GM10266 (cell line): ENCODE measurements at regions not wholly inside any gene's neighbourhood (a gene's known extent, or its start where the extent isn't known, plus 50 kb on each side); places are given as distances from the start of the nearest gene placed in this dataset.

Experiments
- DNase-seq: peaks from one replicate; pipeline ENCODE4 v3.0.0; 2012; ENCODE audit errors: extremely low spot score
- TF ChIP-seq, protein P1 (sequence below): IDR thresholded peaks from 2 replicates; pipeline ENCODE4 v1.5.1; 2012; ENCODE audit warnings: mild to moderate bottlenecking, low read depth; ENCODE audit not compliant: control insufficient read depth, insufficient read depth; ENCODE audit errors: missing control alignments

DNA sequence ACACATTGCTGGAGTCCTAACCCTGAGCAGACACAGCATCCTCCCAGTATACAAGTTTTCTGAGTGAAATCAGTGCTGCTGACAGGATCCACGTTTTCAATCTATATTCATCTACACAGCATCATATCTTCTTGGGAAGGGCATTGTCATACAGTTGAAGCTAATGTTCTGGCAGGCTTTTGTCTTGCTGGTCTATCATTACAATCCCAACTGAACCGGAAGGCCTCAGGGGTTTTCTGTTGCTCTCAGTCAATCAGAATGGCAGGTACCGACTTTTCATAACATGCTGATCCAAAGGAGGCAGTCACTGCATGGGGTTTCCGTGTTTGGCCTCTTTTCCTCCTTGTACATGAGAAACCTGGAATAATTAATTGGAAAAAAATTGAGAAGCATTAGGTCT is 2118.8 kb upstream of the WWC1 start:
- no peak for DNase-seq
- TF ChIP-seq, protein P1, sequence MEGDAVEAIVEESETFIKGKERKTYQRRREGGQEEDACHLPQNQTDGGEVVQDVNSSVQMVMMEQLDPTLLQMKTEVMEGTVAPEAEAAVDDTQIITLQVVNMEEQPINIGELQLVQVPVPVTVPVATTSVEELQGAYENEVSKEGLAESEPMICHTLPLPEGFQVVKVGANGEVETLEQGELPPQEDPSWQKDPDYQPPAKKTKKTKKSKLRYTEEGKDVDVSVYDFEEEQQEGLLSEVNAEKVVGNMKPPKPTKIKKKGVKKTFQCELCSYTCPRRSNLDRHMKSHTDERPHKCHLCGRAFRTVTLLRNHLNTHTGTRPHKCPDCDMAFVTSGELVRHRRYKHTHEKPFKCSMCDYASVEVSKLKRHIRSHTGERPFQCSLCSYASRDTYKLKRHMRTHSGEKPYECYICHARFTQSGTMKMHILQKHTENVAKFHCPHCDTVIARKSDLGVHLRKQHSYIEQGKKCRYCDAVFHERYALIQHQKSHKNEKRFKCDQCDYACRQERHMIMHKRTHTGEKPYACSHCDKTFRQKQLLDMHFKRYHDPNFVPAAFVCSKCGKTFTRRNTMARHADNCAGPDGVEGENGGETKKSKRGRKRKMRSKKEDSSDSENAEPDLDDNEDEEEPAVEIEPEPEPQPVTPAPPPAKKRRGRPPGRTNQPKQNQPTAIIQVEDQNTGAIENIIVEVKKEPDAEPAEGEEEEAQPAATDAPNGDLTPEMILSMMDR, result no peak

DNA sequence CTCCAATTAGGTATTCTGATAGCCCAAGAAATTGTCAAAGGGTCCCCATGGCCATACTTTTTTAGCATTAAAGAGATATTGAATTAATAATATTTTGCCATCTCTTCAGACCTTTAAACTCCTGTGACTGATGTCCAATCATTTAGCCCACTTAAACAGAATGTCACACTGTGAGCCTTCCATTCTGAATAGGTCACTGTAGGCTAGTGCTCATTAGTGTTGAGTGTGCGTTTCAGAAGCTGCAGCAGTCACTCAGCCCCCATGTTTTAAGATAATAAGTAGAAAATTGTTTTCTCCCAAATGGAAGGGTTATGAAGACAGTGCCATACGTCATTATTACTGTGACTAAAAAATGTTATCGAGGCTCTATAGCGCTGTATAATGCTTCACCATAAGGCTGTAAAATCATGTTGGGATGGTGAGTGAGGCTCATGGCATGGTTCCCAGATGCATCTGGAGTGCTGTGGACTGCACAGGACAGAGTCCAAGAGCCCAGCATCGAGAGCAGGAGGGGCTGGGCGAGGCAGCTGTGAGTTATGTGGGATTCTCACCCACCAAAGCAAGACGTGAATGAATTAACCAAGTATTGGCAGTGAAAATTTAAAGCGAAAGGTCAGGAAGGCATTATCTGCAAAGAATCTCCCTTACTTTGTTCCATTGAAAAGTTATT is 2112.9 kb upstream of the WWC1 start:
- TF ChIP-seq, protein P1, result no peak
- DNase-seq, result no peak

DNA sequence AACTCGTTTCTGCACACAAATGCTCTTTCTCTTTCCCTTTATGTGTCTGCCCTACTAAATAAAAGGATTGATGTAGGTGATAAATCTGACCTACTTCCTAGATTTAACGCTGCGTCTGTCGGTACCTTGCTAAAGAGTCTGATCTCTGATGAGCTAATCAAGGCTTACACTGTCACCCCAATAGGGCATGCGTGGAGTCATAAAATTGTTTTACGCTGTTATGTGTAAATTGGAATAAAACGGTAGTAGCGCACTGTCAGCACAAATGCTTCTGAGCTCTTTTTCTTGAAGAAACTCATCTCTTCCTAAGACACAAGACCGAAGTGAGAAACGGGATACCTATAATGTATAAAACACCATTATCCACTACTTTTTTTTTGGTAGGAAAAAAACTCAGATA is 2106.3 kb upstream of the WWC1 start:
- no peak for DNase-seq
- TF ChIP-seq, protein P1, result no peak

DNA sequence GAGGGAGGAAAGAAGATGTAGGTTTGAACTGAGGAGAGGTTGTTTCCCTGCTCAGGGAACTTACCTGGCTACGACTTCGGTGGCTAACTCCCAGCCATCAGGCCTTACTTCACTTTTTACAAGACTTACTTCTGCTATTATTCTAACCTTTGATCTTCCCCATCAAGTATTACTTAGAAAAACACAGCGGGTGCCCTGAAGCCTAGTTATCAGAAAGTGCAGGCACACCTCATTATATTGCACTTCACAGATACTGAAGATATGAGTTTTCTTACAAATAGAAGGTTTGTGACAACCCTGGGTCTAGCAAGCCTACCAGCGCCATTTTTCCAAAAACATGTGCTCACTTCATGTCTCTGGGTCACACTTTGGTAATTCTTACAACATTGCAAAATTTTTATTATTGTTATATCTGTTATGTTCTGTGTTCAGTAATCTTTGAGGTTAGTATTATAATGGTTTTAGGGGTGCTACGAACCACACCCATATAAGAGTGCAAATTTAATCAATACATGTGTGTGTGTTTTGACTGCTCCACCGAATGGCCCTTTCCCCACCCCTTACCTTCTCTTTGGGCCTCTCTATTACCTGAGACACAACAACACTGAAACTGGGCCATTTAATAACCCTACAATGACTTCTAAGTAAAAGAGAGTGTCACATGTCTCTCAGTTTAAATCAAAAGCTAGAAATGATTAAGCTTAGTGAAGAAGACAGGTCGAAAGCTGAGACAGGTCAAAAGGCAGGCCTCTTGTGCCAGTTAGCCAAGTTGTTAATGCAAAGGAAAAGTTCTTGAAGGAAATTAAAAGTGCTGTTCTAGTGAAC is 2102.7 kb upstream of the WWC1 start:
- DNase-seq, result no peak
- TF ChIP-seq, protein P1, result no peak

DNA sequence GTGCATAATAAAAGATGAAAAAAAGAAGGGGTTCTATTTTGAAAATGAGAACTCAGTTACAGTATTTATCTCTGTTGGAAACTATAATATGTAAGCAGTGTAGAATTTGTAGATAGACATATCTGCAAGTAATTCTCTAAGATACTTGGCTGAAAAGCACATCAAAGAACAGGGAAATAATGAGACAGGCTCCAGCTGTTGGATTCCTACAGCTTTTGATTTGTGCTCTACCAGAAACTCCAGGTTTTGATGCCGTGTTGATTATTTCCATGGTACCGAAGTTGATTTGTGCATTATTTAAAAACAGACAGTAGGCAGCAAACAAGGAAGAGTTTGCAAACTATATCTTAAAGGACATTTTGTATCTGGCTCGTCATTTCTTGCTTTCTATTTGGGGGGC is 2098.7 kb upstream of the WWC1 start:
- DNase-seq, result no peak
- TF ChIP-seq, protein P1, result no peak

DNA sequence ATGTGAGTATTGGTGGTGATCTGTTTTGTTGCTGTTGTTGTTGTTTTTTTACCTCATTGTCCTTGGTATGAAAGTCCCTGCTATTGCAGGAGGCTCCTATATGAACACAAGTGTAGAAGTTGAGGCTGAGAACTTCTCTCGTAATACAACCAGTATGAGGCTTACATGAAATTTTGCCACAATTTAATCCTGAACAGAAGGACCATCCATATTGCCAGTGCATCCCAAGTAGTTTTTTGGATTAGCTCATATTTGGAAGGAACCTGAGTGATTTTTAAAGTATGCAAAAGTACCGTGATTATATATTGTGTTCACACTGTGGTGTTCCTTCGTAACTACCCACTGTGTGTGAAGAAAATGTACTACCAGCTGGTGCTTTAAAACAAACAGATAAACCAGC is 2095.5 kb upstream of the WWC1 start:
- no peak for DNase-seq
- TF ChIP-seq, protein P1, result no peak

DNA sequence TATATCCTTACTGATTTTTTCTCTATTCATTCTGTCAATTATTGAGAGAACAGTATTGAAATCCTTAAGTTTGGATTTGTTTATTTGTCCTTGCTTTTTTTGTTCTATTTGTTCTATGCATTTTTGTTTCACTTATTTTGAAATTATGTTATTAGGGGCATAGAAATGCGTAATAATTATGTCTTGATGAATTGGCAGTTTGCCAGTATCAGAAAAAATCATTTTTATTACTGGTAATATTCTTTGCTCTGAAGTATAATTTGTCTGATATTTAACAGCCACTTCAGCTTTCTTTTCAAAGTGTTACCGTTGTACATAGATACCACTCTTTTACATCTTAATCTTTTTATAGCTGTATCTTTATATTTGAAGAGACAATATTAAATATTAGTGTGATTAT is 2090.9 kb upstream of the WWC1 start:
- TF ChIP-seq, protein P1, result no peak

More for the DNA sequence above, 2090.9 kb upstream of the WWC1 start:
- DNase-seq, result no peak
